Astrocyte of the spinal cord (primary cell): ENCODE measurements at regions not wholly inside any gene's neighbourhood (a gene's known extent, or its start where the extent isn't known, plus 50 kb on each side); places are given as distances from the start of the nearest gene placed in this dataset.

Experiments used
- DNase-seq: peaks from one replicate; pipeline ENCODE4 v3.0.0; 2011; ENCODE audit warnings: low read depth, low spot score
- H3K4me3 ChIP-seq: 2 replicates; pipeline ENCODE4 v1.5.1; 2011; ENCODE audit warnings: low read depth, mild to moderate bottlenecking, low read length, moderate library complexity
- CTCF ChIP-seq: IDR thresholded peaks from 2 replicates; pipeline ENCODE4 v1.5.1; 2012; ENCODE audit warnings: low read depth, mild to moderate bottlenecking, low read length, inconsistent platforms
- in situ Hi-C: cut with HindIII; loops from 2 replicates; pipeline ENCODE4 v1.10.0; 2017; ENCODE audit warnings: low sequenced_read_pairs

GRCh38 chr2:236513956-236514355 is 55.7 kb upstream of the ACKR3 start:
- no peak for DNase-seq
- in situ Hi-C loops, result no loop called here
- H3K4me3 ChIP-seq, result no peak overlapping the region
- TF ChIP-seq CTCF, result no peak

- no peak for TF ChIP-seq CTCF
- no peak for DNase-seq
- in situ Hi-C loops, result no loop called here
- H3K4me3 ChIP-seq, result no peak overlapping the region
Measured at GRCh38 chr2:236516708-236517107, 52.9 kb upstream of the ACKR3 start.

- in situ Hi-C loops, result no loop called here
- TF ChIP-seq CTCF, result no peak
- no peak overlapping the region for H3K4me3 ChIP-seq
- DNase-seq, result no peak
Measured at GRCh38 chr2:236517251-236518031, 52.2 kb upstream of the ACKR3 start.
